OCI-M1 (cell line): ENCODE measurements at regions not wholly inside any gene's neighbourhood (a gene's known extent, or its start where the extent isn't known, plus 50 kb on each side); places are given as distances from the start of the nearest gene placed in this dataset.

Experiments
- DNase-seq: peaks from one replicate; lab custom pipeline; 2025; lab: John Stamatoyannopoulos, UW

DNA sequence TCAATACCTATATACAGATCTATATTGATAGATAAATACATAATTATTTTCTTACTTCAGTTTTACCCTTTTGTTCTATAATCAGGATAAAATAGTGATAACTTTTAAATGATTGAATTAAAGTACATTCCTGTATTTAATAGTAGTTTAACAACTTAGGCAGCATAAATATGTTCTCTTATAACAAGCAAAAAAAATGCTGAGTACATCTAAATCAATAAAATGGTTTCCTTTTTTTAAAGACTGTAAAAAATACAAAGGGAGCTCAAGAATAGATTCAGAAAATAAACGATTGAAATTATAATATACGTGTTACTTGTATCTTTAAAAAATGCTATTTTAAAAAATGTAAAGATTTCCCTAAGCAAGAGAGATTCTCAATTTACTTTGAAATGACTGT lies 393.7 kb upstream of the TMEM132C start:
- no peak for DNase-seq

DNA sequence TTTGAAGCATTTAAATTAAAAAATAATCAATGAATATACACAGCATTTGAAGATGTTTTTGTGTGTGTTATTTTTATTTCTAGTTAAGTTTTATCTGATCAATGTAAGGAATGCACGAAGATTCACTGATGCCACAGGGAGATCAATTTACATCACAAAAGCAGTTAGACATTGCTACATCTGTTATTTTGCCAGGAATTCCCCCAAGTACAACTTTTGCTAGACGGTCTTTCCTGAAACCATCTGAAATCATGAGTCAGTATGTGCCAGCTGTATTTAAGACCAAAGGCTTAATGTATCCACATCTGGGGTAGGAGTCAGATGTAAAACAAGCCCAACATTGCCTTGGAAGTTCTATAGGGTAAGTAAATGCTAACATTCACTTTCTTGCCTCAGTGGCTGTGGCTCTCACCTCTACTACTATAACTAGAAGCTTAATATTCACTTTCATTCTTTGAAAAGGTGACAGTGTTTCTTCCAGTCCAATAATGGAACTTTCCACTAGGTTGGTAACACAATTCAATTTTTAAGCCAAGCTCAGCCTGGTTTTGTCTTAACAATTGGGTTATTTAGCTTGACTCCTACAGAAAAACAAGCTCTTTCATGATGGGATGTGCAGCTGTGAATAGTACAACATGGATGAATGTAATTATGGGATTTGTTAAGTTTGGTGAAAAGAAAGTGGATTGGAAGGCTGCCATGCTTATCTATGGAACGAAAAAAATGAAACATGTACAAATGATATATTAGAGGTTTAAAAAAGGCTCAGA lies 385.4 kb upstream of the TMEM132C start:
- no peak for DNase-seq

DNA sequence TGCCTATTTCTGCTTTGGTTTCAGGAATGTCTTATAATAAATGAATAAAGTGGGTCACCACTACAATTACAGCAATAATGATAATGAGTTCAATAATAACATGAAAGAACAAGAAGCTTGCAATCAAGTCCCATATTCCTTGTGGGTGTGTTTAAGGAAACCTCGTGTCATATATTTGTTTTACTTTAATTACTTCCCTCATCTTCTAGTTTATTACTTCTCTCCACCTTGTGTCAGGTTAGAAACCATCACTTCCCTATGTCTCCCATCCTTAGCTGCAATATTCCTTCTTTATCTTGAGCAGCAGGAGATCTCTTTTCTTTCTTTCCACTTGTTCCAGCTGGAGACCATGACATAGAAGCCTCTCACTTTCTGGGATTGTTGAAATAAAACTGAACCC lies 384.0 kb upstream of the TMEM132C start:
- DNase-seq, result no peak

DNA sequence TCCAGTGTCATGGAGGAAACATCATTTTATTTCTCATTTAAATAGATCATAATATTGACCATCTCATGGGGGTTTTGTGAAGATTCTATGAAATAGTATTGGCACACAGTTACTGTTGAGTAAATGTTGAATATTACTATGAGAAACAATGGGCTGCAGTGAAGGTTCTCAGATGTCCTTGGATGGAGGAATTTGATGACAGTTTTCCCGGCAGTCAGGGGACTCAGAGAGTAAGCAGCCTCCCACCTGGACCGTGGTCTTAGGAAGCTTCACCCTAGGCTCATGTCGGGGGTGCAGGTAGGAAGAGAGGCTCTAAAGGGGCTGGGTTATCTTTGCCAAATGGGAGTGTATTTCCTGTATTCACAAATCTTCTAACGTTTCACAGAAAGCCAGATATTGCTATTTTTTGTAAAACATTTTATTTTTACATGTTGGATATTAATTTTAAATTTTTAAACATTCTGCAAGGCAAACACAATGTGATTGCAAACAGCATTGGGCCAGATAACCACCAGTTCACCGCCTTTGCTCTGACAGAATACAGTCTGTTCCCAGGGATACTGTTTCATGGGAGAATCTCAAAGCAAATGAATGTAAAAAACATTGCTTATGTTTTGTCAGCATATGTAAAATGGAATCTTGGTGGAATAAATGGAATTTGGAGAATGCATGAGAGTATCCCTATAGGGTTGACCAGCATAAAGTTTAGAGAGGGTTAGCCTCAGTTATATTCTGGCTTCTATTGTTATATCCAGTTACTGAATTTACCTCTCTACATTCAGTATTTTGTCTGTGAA lies 380.8 kb upstream of the TMEM132C start:
- DNase-seq, result no peak

DNA sequence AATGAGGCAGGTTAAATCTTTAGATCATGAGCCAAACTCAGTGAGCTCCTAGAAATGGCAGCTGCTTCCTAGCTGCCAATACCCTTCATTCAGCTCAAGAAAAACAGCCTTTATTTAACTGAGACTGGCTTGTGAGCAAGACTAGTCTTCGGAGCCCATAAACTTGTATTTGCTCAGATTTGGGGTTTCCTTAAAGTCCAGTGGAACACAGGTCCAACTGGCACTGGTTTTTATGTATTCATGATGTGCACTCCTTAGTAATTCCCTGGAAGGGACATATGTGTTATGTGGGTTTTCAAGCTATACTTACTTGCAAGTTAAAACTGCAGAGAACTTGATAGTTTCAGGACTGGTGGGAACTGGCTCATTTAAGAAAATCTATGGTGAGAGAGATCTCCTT lies 380.1 kb upstream of the TMEM132C start:
- DNase-seq, result no peak

DNA sequence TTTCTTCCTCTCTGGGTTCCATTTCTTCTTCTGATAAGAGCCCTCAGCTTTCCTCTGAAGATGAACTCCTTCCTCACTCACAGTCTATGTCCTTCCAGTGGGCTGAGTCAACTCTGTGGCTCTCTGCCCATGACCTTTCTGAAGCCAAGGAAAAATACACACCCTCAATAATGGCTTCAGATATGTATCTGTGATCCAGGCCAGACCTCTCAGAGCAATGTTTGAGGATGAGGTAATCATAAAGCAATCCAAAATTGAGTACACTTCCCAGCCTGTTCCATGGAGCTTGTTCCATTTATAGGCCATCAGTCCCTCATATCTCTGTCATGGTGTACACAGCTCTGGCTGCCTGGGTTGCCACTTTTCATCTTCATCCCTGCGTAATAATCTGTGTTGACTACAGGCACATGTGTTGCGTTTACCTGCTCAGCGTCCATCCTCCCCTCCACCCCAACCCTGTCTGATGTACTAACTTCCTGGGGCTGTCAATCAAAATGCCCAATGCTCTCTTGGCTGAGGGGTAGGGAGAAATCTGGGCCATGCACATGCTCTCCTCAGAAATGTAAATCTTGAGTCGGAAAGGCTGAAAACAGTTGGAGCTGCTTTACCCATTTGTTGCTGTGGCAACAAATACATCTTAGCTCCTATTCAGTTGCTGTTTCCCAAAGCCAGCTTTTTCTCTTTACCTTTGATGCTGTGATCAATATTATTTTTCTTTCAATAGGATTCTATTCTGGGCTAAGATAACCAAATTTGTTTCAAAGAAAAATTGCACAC lies 377.8 kb upstream of the TMEM132C start:
- no peak for DNase-seq

DNA sequence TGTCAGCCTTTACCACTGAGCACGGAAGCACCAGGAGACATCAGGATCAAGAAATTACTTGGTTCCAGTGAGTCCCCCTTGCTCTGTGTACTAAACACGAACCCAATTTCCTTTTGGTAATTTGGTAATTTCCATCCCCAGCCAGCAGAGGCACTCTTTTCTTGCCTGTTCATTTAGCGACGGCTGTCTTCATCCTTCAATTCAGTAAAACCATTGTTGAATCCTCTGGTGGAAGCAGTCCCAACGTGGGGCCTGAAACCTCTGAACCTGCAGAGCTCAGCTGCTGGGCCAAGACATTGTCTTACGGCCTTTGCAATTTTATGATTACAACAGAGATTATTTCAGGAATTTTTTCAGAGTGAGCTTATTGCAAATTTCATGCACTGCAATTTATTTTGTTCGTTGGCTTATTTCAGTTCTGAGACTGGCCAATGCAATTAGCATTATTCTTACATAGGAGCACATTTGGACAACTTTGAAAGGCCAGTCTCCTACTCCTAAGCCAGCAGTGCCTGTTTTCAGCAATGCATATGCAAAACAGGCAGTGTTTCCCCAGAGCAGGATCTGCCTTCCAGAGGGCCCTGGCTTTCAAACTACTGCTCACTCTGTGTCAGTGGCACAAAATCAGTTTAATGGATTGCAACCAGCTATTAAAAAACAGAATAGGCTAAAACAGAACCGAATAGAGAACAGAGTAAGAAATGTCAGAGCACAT lies 372.9 kb upstream of the TMEM132C start:
- peak; percentile 71 for DNase-seq

DNA sequence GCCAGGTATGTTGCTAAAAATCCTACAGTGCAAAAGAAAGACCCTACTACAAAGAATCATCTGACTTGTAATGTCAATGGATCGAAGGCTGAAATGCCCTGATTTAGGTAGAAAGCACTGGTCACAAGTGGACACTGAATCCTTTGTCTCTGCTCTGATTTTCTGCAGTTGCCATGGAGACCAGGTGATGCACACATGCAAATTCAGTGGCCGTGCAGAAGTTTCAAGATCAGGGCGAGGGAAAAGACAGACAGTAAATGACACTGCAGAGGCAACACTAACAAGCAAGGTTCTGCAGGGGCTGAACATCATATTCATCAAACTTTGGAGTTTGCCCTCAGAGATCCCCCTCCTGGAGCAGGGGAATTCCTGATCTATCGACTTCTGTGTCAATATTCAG lies 370.3 kb upstream of the TMEM132C start:
- DNase-seq, result no peak

DNA sequence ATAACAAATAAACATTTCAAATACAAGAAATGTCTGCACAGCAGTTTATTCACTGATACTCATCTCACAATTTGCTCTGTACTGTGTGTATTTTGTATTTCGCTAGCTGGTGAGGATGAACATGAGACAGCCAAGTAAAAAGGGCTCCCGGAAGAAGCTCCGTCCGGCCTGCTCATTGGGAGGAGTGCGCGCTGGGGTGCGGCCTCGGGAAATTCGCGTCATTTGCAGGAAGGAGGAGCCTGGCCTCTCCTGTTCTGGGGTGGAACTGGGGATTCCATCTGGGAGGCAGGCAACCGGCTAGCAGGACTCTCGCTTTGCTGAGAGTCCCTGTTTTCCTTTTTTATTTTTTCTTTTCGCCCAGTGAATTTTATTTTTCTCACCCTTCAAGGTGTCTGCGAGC lies 368.4 kb upstream of the TMEM132C start:
- DNase-seq, result no peak

DNA sequence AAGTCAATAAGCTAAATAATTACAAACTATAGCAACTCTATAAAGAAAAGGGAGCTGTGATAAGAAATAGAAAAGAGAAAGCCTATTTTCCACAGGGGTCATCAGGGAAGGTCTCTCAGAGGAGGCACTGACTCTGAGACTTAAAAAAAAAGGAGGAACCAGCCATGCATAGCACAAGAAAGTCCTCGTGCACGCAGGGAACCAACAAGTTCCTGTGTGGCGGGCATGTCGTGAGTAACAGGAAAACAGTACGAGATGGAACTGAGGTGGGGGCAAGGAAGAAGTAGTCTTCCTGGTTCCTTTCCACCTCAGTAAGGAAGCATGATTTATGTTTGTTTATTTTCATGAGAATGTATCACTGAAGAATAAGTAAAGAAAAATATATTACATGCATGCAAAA lies 367.0 kb upstream of the TMEM132C start:
- no peak for DNase-seq

DNA sequence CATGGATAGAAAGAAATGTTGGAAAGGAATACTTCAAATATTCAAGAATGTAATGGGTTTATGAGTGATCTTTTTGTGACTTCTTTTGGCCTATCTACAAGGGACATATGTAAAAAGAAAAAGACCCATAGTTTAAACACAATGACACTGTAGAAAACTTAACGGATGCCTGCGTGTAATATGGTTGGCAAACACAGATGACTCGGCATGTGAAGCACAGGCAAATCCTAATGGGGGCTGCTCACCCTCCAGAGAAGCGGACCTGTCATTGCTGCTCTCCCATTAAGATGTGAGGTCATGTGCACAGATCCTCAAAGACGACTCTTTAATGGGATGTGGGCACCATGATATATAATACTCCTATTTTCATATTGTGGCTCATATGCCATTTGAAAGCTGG lies 366.6 kb upstream of the TMEM132C start:
- no peak for DNase-seq

DNA sequence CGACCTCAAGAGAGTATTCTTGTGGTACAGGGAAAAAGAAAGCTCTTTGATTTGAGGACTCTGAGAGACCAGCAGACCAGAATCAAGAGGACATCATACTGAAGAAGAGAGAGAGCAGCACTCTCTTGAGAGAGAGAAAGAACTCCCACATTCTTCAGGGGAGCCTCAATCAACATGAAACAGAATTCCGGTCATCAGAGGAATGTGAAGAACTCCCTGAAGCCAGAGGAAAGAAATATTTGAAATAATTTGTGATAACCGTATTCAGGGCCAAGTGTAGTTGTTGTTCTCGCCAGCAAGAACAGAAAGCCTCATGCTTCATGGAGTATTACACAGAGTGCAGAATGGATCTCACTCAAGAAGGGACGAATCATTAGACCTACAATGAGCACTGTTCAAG lies 363.8 kb upstream of the TMEM132C start:
- no peak for DNase-seq

DNA sequence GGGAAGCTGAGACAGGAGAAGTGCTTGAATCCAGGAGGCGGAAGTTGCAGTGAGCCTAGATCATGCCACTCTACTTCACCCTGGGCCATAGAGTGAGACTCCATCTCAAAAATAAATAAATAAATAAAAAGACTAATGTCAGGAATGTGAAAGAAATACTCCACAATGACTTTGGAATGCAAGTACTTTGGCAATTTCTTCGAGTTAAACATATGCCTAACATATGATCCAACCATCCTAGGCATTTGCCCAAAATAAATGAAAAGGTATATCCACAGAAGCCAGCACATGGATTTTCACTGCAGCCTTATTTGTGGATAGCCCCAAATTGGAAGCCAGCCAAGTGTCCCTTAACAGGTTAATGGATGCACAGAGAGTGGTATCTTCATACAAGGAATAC lies 357.9 kb upstream of the TMEM132C start:
- DNase-seq, result no peak

DNA sequence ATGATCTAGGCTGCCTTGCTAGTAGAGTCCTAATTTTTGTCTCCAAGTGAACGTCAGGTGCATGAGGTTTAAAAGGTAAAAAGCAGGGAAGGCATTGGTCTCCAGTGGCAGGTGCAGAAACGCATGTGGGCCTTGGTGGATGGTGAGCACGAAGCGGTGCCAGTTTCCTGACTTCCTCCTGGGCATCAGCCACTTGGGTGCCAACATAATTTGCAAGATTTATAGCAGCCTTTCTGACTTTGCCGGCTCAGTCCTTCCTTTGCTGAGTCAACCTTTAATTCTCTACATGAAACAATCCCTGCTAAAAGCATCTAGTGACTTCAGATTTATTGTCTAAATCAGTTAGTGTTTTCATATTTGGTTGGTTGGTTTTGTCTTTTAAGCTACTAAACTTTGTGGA lies 355.7 kb upstream of the TMEM132C start:
- no peak for DNase-seq

DNA sequence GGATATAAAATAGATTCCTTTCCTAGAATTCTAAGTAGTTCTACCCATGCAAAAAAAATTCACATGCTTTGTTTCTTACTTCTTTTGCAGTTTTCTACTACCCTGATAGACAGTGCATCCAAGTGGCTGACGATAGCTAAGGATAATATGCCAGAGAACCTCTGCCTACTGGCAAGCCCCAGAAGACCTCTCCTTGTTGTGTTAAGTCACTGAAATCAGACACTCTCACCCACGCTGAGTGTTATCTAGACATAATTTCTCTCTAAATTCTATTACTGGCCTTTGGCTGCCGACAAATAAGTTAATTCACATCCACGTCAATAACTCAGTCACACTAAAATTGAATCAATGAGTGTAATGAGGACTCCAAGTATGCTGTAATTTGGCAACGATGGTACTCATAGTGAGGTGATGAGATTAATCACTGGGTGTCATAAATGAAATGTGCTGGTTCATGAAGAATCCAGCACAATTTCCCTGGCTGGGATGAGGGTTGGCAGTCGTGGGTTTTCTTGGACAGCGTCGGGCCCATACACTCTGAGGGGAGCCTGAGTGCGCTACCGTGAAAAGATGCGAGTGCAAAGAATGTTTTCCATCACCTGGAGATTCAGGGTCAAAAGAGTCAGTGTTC lies 354.8 kb upstream of the TMEM132C start:
- no peak for DNase-seq

DNA sequence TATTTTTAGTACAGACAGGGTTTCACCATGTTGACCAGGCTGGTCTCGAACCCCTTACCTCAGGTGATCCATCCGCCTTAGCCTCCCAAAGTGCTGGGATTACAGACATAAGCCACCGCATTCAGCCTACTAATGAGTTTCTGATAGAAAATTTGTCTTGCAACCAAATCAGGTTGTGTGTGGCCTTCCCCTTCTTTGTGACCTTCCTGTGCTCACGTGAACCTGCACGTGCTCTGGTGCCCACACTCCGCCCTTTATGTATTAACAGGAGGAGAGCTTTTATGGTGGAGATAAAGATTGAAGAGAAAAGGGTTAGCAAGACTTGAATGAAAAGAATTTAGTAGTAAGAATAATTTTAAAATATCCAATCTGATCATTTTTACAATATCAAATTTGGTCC lies 343.5 kb upstream of the TMEM132C start:
- DNase-seq, result no peak

DNA sequence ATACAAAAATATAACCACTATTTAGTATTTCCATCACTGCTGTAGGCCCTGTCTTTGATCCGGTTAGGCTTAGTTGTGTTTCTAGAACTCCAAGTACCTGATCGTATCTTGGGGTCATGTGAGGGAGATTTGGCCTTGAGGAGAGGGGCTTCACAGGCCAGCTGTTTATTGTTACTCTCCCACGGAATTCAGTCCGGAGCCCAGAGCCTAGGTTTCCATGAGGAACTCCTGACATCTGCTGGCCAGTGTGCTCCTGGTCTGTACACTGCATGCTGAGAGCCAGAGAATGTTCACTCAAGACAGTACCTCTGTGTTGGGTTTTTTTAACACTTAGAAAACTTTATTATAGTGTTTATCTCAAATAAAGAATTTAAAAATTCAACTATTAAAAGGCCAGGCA lies 341.0 kb upstream of the TMEM132C start:
- DNase-seq, result peak; percentile 75

DNA sequence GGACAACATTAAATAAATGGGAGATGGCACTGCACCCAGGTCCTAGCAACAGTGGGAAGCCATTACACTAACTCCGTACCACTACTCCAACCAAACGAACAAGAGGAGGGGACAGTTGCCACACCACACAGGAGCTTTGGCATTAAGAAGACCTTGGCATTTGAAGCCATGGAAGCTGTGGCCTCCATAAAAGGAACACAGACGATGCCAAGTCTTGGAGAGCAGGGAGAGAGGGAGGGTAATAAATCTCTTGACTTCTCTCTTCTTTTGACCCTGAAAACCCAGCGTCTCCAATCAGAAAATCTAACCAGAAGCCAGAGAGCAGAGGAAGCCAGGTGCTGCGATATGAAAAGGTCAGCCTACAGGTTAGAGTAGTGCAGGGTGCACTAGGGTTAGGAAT lies 338.8 kb upstream of the TMEM132C start:
- DNase-seq, result no peak

DNA sequence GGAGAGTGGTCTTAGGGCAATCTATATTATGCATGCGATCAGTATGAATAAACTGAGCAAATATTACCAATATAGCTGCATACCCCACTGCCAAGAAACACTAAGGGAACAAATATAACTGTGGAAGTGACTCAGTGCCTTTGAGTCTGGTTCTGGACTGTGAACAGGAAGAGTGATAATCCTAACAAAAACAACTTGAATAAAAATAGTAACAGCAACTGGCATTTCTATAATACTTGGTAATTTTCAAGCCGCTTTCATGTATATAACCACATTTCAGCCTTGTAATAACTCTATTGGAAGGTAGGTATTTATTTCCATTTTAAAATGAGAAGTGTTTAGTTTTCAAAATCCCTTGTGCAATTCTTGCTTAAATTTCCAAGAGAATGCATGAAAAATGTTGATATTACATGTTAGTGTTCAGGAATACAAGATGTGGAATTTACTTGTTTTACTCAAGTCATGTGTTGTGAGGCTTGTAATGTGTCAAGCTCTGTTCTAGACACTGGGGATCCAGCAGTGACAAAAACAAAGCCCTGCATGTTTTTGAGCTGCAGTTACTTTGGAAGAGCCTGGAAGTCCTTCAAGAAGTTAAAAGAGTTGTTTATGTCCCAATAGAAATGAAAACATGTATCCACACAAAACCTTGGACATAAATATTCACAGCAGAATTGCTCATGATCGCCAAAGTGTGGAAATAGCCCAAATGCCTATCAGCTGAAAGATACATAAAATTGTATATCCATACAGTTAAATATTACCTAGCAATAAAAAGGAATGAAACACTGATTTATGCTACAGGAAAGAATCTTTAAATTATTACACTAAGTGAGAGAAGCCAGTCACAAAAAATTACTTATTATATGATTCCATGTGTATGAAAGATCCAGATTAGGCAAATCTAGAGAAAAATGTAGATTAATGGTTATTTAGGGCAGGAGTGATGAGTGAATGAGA lies 338.1 kb upstream of the TMEM132C start:
- no peak for DNase-seq

DNA sequence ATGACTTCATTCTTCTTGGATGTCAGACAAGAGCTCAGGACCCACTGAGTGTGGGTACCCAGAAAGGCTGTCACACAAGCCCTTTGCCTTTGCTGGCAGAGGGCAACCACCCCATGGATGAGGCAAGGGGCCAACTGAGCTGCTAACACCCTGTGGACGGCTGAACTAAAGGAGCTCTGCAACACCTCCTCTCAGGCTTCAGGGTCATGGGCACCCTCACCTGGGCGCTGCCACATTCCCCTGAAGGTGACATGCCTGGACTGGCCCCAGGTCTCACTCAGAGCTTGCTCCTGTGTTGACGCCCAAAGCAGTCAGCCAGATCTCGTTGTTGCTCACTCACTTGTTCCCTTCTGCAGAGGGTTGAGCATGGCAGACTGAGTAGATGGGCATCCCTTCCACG lies 336.8 kb upstream of the TMEM132C start:
- no peak for DNase-seq

DNA sequence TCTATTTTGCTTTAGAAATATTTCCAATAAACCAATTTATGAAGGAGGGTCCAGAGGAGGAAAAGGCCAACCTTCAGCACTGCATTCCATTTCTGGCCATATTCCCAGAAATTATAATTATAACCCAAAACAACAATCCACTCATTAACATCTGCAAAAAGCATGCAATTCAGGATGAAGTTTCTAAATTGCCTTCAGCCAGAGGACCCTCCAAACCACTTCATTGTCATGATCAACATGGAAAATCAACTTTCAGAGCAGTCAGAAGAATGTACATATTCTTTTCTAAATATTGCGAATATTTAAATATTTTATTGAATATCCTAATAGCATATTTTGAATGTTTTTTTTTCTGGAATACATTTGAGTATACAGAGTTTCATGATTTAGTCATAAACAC lies 332.6 kb upstream of the TMEM132C start:
- no peak for DNase-seq
